AG10803 (cell line): ENCODE measurements at regions not wholly inside any gene's neighbourhood (a gene's known extent, or its start where the extent isn't known, plus 50 kb on each side); places are given as distances from the start of the nearest gene placed in this dataset.

Experiments used
- DNase-seq: peaks from one replicate; pipeline ENCODE4 v3.0.0; 2010; ENCODE audit warnings: low read depth
- H3K4me3 ChIP-seq: 2 replicates; pipeline ENCODE4 v1.5.1; 2011; ENCODE audit warnings: mild to moderate bottlenecking, low read length, control low read depth
- CTCF ChIP-seq: conservative IDR thresholded peaks from 2 replicates; pipeline ENCODE4 v1.5.1; 2011; ENCODE audit warnings: mild to moderate bottlenecking, low read length, control low read depth, inconsistent platforms

GRCh38 chr5:87574106-87574505, 161.4 kb upstream of the CCNH start:
- no peak for TF ChIP-seq CTCF
- no peak overlapping the region for H3K4me3 ChIP-seq
- DNase-seq = no peak

DNA sequence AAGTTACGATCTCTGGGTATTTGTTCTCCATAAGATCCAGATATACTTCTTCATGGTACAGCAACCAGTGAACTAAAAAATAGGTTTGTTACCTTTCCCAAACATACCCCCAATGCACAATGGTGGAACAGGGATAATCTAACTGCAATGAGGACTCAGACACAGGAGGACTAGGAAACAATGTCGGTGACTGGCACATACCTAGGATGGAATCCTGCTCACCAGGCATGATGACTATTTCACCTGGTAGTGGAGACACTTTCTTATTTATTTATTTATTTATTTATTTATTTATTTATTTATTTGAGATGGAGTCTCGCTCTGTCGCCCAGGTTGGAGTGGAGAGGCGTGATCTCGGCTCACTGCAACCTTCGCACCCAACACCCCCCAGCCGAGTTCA, 159.9 kb upstream of the CCNH start:
- no peak for DNase-seq
- TF ChIP-seq CTCF = no peak
- no peak overlapping the region for H3K4me3 ChIP-seq

DNA sequence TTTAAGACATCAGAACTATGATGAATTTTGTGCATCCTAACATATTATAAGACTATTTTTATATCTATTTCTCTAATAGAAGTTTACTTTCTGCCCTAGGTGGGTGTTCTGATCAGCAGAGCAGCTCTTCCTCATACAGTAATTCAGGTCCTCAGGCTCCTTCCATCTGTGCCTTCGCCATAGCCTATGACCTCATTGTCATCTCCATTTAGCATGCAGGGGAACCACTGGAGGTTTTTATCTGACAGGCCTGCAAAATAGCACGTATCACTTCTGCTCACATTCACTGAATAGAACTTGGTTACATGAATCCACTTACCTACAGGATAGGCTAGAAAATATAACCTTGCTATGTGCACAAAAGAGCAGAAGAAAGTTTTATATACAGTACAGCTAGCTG, 159.4 kb upstream of the CCNH start:
- no peak overlapping the region for H3K4me3 ChIP-seq
- DNase-seq = no peak
- TF ChIP-seq CTCF = no peak

DNA sequence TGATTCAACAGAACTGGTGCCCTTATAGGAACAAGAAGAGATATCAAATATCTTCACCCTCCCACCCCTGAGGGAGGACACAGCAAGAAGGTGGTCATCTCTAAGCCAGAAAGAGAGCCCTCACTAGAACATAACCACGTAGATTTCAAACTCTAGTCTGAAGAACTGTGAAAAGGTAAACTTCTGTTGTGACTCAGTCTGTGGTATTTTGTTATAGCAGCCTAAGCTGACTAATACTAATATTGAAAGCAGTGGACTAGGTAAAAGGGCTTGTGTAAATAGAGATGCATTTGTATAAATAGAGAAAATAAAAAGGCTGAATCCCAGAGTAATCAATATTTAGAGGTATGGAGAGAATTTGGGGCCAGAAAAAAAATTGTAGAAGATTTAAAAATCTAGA, 157.6 kb upstream of the CCNH start:
- H3K4me3 ChIP-seq = no peak overlapping the region
- no peak for TF ChIP-seq CTCF
- DNase-seq = no peak

GRCh38 chr5:87562068-87562467, 149.3 kb upstream of the CCNH start:
- DNase-seq = no peak
- TF ChIP-seq CTCF = no peak
- no peak overlapping the region for H3K4me3 ChIP-seq

GRCh38 chr5:87560528-87560927, 147.8 kb upstream of the CCNH start:
- no peak for TF ChIP-seq CTCF
- no peak overlapping the region for H3K4me3 ChIP-seq
- DNase-seq = no peak

DNA sequence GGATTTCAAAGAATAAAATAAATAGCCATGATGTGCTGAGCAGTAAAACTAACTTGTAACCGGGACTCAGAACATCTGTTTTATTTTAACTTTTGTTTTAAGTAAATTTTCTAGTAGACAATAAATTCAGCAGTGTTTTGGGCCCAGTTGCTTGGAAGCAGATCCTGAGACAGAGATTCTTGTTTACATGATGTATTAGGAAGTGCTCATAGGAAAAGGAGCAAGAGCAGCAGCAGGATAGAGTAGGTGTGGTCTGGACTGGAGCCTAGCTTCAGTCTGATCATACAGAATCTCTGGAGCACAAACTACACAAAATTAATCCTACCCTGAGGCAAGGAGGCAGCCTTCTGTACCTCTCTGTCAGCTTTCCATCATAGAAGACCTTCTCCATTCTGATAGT, 139.2 kb upstream of the CCNH start:
- H3K4me3 ChIP-seq = no peak overlapping the region
- no peak for DNase-seq
- TF ChIP-seq CTCF = no peak
